ACC112 (cell line): ENCODE measurements at regions not wholly inside any gene's neighbourhood (a gene's known extent, or its start where the extent isn't known, plus 50 kb on each side); places are given as distances from the start of the nearest gene placed in this dataset.

Experiments used
- H2AFZ ChIP-seq: fragments of 200-600 bp; sonication (generic); one replicate; pipeline ENCODE4 v1.6.0; 2017; ENCODE audit warnings: antibody characterized with exemption, low read length; ENCODE audit not compliant: unreplicated experiment
- H3K27ac ChIP-seq: fragments of 200-600 bp; sonication (generic); 2 replicates; pipeline ENCODE4 v1.5.1; 2014; ENCODE audit warnings: low read depth, mild to moderate bottlenecking, antibody characterized with exemption, low read length, moderate library complexity
- H3K27me3 ChIP-seq: fragments of 200-600 bp; sonication (generic); 2 replicates; pipeline ENCODE4 v1.6.1; 2014; ENCODE audit warnings: mild to moderate bottlenecking, antibody characterized with exemption, low read length, moderate library complexity, mixed read lengths; ENCODE audit not compliant: insufficient read depth
- H3K36me3 ChIP-seq: fragments of 200-600 bp; sonication (generic); 2 replicates; pipeline ENCODE4 v1.6.1; 2016; ENCODE audit warnings: mild to moderate bottlenecking, antibody characterized with exemption, low read length, moderate library complexity, mixed read lengths; ENCODE audit not compliant: insufficient read depth
- H3K4me1 ChIP-seq: fragments of 200-600 bp; sonication (generic); one replicate; pipeline ENCODE4 v1.6.1; 2016; ENCODE audit warnings: low read length, mixed read lengths; ENCODE audit not compliant: insufficient read depth, unreplicated experiment, control insufficient read depth
- H3K4me3 ChIP-seq: fragments of 200-600 bp; sonication (generic); 2 replicates; pipeline ENCODE4 v1.5.1; 2014; ENCODE audit warnings: mild to moderate bottlenecking, low read depth, low read length
- H3K79me2 ChIP-seq: fragments of 200-600 bp; sonication (generic); one replicate; pipeline ENCODE4 v1.6.0; 2016; ENCODE audit warnings: low read length; ENCODE audit not compliant: control insufficient read depth, unreplicated experiment, insufficient read depth

DNA sequence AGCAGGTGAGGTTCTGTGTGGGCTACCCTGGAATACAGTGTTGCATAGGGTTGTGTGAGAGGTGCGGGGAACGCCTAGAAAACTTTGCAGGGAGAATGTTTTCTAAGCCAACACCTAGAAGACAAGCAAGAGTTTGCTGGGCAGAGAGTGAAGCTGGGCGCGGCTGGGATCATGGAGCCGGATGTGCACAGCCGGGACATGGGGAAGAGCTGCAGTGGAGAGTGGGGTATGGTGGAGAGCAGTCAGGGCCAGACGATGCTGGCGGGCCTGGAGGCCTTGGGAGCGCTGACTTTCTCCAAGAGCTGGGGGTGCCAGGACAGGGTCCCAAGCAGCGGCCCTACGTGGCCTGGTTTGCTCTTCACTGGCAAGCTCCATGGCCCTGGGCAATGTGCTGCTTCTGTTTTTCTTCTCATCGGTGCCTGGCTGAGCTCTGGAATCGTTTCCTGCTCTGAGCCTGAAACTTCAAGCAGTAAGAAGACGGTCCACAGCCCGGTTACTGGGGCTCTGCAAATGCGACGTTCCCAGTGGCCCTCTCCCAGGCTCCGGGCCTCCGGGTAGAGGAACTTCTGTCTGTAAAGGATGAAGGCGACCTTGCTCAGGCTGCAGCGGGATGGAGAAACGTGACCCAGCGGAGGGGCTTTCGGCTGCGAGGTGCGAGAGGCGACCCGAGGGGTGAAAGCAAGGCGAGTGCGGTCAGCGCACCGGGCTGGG is 51.9 kb upstream of the CD34 start:
- no peaks in the 10 kb centered on the region for H3K79me2 ChIP-seq
- H2AFZ ChIP-seq, result peak overlapping the region; percentile 86
- peak overlapping the region; percentile 74 for H3K4me3 ChIP-seq
- no peaks in the 10 kb centered on the region for H3K36me3 ChIP-seq
- H3K27me3 ChIP-seq, result no peaks in the 10 kb centered on the region
- H3K4me1 ChIP-seq, result peaks cover 28% of the 10 kb centered on the region
- H3K27ac ChIP-seq, result no peak overlapping the region
